ENCODE measurements at regions not wholly inside any gene's neighbourhood (a gene's known extent, or its start where the extent isn't known, plus 50 kb on each side); places are given as distances from the start of the nearest gene placed in this dataset.

DNA sequence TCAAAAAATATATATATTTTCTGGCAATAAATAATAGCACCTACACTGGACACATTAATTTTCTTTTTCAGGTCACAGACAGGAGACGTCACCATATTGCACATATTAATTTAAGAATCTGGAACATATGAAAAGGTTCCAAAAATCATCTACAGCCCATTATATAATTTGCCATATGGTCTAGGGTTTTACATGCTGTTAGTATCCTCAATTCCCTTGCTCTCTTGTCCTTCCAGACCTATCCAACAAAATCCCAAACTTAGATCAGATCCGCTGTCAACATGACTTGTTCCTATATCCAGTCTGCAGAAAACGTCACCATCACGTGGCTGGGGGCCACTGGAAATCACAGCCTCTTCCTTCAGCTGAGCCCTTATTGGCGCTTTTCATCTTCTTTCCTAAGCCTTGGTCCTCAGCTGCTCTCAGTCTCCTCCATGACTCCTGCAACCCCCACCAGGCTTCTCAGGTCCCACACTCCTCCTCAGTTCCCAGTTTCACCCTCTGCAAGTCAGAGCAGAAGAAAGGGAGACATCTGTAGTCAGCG lies 192.0 kb upstream of the GATB start:
- H3F3A ChIP-seq (ENCODE audit: insufficient read depth, low read length) = no peaks in the 10 kb centered on the region
- H3K27ac ChIP-seq (ENCODE audit: low read length) = no peak overlapping the region
- H3K4me1 ChIP-seq (ENCODE audit: low read length) = no peaks in the 10 kb centered on the region
- no peak overlapping the region for H3K4me2 ChIP-seq (ENCODE audit: low read depth, low read length)
- no peak overlapping the region for H3K9ac ChIP-seq (ENCODE audit: low read length)
- no peaks in the 10 kb centered on the region for H3K36me3 ChIP-seq (replicated peaks; ENCODE audit: insufficient read depth, low read length)
- no peak overlapping the region for H3K4me3 ChIP-seq (ENCODE audit: low read length)
- H3K79me2 ChIP-seq (ENCODE audit: low read length) = no peaks in the 10 kb centered on the region
- TF ChIP-seq, protein P1, sequence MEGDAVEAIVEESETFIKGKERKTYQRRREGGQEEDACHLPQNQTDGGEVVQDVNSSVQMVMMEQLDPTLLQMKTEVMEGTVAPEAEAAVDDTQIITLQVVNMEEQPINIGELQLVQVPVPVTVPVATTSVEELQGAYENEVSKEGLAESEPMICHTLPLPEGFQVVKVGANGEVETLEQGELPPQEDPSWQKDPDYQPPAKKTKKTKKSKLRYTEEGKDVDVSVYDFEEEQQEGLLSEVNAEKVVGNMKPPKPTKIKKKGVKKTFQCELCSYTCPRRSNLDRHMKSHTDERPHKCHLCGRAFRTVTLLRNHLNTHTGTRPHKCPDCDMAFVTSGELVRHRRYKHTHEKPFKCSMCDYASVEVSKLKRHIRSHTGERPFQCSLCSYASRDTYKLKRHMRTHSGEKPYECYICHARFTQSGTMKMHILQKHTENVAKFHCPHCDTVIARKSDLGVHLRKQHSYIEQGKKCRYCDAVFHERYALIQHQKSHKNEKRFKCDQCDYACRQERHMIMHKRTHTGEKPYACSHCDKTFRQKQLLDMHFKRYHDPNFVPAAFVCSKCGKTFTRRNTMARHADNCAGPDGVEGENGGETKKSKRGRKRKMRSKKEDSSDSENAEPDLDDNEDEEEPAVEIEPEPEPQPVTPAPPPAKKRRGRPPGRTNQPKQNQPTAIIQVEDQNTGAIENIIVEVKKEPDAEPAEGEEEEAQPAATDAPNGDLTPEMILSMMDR (IDR thresholded peaks at IDR 0.05; ENCODE audit: low read length) = no peak
- TF ChIP-seq EZH2 (optimal IDR thresholded peaks at IDR 0.05; ENCODE audit: low read depth, low read length) (no peak), EZH2phosphoT487 (IDR thresholded peaks at IDR 0.05; ENCODE audit: low read length) (no peak)
- H3K9me3 ChIP-seq (replicated peaks; ENCODE audit: insufficient read depth, low read length) = no peaks in the 10 kb centered on the region
- H3K9me2 ChIP-seq (replicated peaks; ENCODE audit: insufficient read depth, low read length) = no peaks in the 10 kb centered on the region
- H4K20me1 ChIP-seq (ENCODE audit: insufficient read depth, low read length) = no peaks in the 10 kb centered on the region
- H3K27me3 ChIP-seq (replicated peaks; ENCODE audit: insufficient read depth, low read length) = no peaks in the 10 kb centered on the region
- DNase-seq = no peak
- no peak overlapping the region for H2AFZ ChIP-seq (ENCODE audit: low read length)

DNA sequence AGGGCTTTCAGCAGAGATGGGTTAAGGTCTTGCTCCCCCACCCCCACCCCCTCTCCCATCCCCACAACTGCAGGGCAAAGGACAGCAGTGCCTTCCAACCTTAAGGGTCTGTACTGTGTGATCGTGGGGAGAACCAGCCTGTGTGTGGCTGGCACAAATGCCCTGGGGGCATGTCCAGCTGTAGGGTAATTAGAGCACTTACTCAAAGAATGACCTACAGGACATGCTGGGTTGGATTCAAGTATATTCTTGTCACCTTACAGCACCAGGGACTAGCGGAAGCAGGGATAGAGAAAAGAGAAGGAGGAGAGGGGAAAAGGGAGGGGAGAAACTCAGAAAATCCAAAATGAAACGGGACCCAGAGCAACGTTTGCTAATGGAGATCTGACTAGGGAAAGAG lies 191.3 kb upstream of the GATB start:
- H3K79me2 ChIP-seq (ENCODE audit: low read length) = no peaks in the 10 kb centered on the region
- no peaks in the 10 kb centered on the region for H3K36me3 ChIP-seq (replicated peaks; ENCODE audit: insufficient read depth, low read length)
- no peak overlapping the region for H3K9ac ChIP-seq (ENCODE audit: low read length)
- H3K9me3 ChIP-seq (replicated peaks; ENCODE audit: insufficient read depth, low read length) = no peaks in the 10 kb centered on the region
- no peaks in the 10 kb centered on the region for H3K4me1 ChIP-seq (ENCODE audit: low read length)
- no peaks in the 10 kb centered on the region for H3F3A ChIP-seq (ENCODE audit: insufficient read depth, low read length)
- H3K9me2 ChIP-seq (replicated peaks; ENCODE audit: insufficient read depth, low read length) = no peaks in the 10 kb centered on the region
- H3K27ac ChIP-seq (ENCODE audit: low read length) = no peak overlapping the region
- no peak overlapping the region for H3K4me2 ChIP-seq (ENCODE audit: low read depth, low read length)
- no peak overlapping the region for H3K4me3 ChIP-seq (ENCODE audit: low read length)
- DNase-seq = no peak
- no peak for TF ChIP-seq EZH2 (optimal IDR thresholded peaks at IDR 0.05; ENCODE audit: low read depth, low read length)
- no peak for TF ChIP-seq EZH2phosphoT487 (IDR thresholded peaks at IDR 0.05; ENCODE audit: low read length)
- TF ChIP-seq, protein P1 (IDR thresholded peaks at IDR 0.05; ENCODE audit: low read length) = no peak
- no peaks in the 10 kb centered on the region for H4K20me1 ChIP-seq (ENCODE audit: insufficient read depth, low read length)
- no peaks in the 10 kb centered on the region for H3K27me3 ChIP-seq (replicated peaks; ENCODE audit: insufficient read depth, low read length)
- no peak overlapping the region for H2AFZ ChIP-seq (ENCODE audit: low read length)

DNA sequence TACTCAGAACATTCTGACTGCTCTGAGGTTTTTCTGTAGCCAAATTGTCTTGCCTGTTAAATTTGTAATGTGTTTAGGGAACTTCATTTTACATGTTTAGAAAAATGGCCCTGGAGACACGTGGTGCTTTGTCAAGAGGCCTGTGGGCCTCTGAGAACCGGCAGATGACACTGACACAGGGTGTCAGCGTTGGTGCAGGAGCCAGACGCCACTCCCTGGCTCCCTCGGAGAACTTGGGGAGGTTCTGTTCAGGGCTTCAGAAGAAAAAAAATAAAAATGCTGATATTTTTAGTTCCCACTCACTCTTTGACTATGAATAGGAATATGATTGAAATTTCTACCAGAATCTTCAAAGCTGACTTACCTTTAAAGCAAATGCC lies 190.9 kb upstream of the GATB start:
- Histone ChIP-seq H3K27ac (ENCODE audit: low read length) (no peak overlapping the region), H3K4me1 (ENCODE audit: low read length) (no peaks in the 10 kb centered on the region)
- no peak for TF ChIP-seq EZH2 (optimal IDR thresholded peaks at IDR 0.05; ENCODE audit: low read depth, low read length)
- TF ChIP-seq EZH2phosphoT487 (IDR thresholded peaks at IDR 0.05; ENCODE audit: low read length) = no peak
- TF ChIP-seq, protein P1 (IDR thresholded peaks at IDR 0.05; ENCODE audit: low read length) = no peak

More for the DNA sequence above, 190.9 kb upstream of the GATB start:
- no peaks in the 10 kb centered on the region for H3K27me3 ChIP-seq (replicated peaks; ENCODE audit: insufficient read depth, low read length)
- no peaks in the 10 kb centered on the region for H3K9me3 ChIP-seq (replicated peaks; ENCODE audit: insufficient read depth, low read length)
- no peaks in the 10 kb centered on the region for H3K9me2 ChIP-seq (replicated peaks; ENCODE audit: insufficient read depth, low read length)
- H3K79me2 ChIP-seq (ENCODE audit: low read length) = no peaks in the 10 kb centered on the region
- H3K9ac ChIP-seq (ENCODE audit: low read length) = no peak overlapping the region
- no peaks in the 10 kb centered on the region for H3K36me3 ChIP-seq (replicated peaks; ENCODE audit: insufficient read depth, low read length)
- H4K20me1 ChIP-seq (ENCODE audit: insufficient read depth, low read length) = no peaks in the 10 kb centered on the region
- no peak overlapping the region for H3K4me2 ChIP-seq (ENCODE audit: low read depth, low read length)
- H3K4me3 ChIP-seq (ENCODE audit: low read length) = no peak overlapping the region
- no peak overlapping the region for H2AFZ ChIP-seq (ENCODE audit: low read length)
- no peak for DNase-seq
- no peaks in the 10 kb centered on the region for H3F3A ChIP-seq (ENCODE audit: insufficient read depth, low read length)
